ENCODE measurements at regions not wholly inside any gene's neighbourhood (a gene's known extent, or its start where the extent isn't known, plus 50 kb on each side); places are given as distances from the start of the nearest gene placed in this dataset.

DNA sequence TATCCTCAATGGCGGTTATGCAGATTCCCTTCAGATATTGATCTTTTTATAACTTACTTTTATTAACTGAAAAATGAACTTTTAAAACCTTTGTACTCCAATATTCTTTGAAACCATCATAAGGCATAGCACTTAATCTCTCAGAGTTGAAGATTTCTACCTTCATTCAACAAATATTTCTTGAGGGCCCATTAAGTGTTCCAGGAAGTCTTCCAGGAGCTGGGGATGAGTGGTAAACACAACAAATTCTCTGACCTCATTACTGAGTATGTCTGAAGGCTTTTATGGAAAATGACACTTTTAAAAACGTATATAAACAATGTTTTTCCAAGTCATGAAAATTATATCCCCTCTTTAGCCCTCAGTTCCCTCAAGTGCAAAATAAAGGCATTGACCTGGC is 575.3 kb upstream of the IL12A start:
- H2AFZ ChIP-seq (ENCODE audit: low read depth, low read length): no peak overlapping the region
- H3K79me2 ChIP-seq (replicated peaks; ENCODE audit: insufficient read depth, low read length): no peaks in the 10 kb centered on the region
- H3K36me3 ChIP-seq (ENCODE audit: insufficient read depth, low read length): no peaks in the 10 kb centered on the region

DNA sequence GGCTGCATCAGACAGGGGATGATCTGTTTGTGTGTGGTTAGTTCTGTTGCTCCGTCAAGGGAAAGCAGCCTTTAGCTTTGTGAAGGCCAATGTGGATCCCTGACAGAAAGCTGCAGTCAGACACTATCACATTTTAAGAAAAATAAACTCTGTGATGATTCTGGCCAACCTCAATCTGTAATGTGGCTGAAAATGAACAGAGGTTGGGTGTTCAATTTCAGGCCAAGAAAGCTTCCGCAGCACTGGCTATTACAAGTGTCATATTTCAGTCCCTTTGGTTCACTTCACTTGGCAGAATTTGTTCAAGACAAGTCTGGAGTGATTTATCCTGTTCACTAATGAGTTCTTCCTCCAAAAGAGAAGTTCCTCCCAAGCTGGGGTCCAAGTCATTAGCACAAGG is 571.8 kb upstream of the IL12A start:
- Histone ChIP-seq H3K36me3 (ENCODE audit: insufficient read depth, low read length) (no peaks in the 10 kb centered on the region), H3K27me3 (ENCODE audit: insufficient read depth, low read depth, low read length) (no peaks in the 10 kb centered on the region), H2AFZ (ENCODE audit: low read depth, low read length) (no peak overlapping the region), H3F3A (ENCODE audit: insufficient read depth, low read length, poor library complexity, severe bottlenecking) (no peaks in the 10 kb centered on the region), H4K20me1 (ENCODE audit: insufficient read depth) (no peaks in the 10 kb centered on the region), H3K9me2 (ENCODE audit: insufficient read depth, low read length) (no peaks in the 10 kb centered on the region), H3K4me3 (ENCODE audit: low read length) (no peak overlapping the region), H3K27ac (ENCODE audit: low read length) (no peak overlapping the region), H3K4me2 (ENCODE audit: low read length) (no peak overlapping the region), H3K9me3 (ENCODE audit: low read length) (no peaks in the 10 kb centered on the region), H3K79me2 (replicated peaks; ENCODE audit: insufficient read depth, low read length) (no peaks in the 10 kb centered on the region), H3K9ac (ENCODE audit: low read length) (no peak overlapping the region)
- TF ChIP-seq MXI1 (conservative IDR thresholded peaks at IDR 0.05; ENCODE audit: poor library complexity, severe bottlenecking) (no peak), EZH2 (IDR thresholded peaks at IDR 0.05; ENCODE audit: borderline replicate concordance, insufficient read depth, low read length, poor library complexity, severe bottlenecking) (no peak), POLR2AphosphoS5 (IDR thresholded peaks at IDR 0.05) (no peak), RAD21 (conservative IDR thresholded peaks at IDR 0.05) (no peak)
- TF ChIP-seq, protein P1, sequence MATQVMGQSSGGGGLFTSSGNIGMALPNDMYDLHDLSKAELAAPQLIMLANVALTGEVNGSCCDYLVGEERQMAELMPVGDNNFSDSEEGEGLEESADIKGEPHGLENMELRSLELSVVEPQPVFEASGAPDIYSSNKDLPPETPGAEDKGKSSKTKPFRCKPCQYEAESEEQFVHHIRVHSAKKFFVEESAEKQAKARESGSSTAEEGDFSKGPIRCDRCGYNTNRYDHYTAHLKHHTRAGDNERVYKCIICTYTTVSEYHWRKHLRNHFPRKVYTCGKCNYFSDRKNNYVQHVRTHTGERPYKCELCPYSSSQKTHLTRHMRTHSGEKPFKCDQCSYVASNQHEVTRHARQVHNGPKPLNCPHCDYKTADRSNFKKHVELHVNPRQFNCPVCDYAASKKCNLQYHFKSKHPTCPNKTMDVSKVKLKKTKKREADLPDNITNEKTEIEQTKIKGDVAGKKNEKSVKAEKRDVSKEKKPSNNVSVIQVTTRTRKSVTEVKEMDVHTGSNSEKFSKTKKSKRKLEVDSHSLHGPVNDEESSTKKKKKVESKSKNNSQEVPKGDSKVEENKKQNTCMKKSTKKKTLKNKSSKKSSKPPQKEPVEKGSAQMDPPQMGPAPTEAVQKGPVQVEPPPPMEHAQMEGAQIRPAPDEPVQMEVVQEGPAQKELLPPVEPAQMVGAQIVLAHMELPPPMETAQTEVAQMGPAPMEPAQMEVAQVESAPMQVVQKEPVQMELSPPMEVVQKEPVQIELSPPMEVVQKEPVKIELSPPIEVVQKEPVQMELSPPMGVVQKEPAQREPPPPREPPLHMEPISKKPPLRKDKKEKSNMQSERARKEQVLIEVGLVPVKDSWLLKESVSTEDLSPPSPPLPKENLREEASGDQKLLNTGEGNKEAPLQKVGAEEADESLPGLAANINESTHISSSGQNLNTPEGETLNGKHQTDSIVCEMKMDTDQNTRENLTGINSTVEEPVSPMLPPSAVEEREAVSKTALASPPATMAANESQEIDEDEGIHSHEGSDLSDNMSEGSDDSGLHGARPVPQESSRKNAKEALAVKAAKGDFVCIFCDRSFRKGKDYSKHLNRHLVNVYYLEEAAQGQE (IDR thresholded peaks at IDR 0.05; ENCODE audit: borderline replicate concordance): no peak

More for the DNA sequence above, 575.3 kb upstream of the IL12A start:
- no peak for TF ChIP-seq RAD21 (conservative IDR thresholded peaks at IDR 0.05)
- TF ChIP-seq EP300 (conservative IDR thresholded peaks at IDR 0.05; ENCODE audit: poor library complexity, severe bottlenecking): no peak
- no peak for TF ChIP-seq POLR2AphosphoS5 (IDR thresholded peaks at IDR 0.05)
- TF ChIP-seq, protein P1 (IDR thresholded peaks at IDR 0.05; ENCODE audit: borderline replicate concordance): no peak
- TF ChIP-seq MXI1 (conservative IDR thresholded peaks at IDR 0.05; ENCODE audit: poor library complexity, severe bottlenecking): no peak
- no peak for TF ChIP-seq TAF1 (IDR thresholded peaks at IDR 0.05; ENCODE audit: low read depth)
- TF ChIP-seq, protein P2, sequence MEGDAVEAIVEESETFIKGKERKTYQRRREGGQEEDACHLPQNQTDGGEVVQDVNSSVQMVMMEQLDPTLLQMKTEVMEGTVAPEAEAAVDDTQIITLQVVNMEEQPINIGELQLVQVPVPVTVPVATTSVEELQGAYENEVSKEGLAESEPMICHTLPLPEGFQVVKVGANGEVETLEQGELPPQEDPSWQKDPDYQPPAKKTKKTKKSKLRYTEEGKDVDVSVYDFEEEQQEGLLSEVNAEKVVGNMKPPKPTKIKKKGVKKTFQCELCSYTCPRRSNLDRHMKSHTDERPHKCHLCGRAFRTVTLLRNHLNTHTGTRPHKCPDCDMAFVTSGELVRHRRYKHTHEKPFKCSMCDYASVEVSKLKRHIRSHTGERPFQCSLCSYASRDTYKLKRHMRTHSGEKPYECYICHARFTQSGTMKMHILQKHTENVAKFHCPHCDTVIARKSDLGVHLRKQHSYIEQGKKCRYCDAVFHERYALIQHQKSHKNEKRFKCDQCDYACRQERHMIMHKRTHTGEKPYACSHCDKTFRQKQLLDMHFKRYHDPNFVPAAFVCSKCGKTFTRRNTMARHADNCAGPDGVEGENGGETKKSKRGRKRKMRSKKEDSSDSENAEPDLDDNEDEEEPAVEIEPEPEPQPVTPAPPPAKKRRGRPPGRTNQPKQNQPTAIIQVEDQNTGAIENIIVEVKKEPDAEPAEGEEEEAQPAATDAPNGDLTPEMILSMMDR (IDR thresholded peaks at IDR 0.05; ENCODE audit: poor library complexity, severe bottlenecking): no peak
- TF ChIP-seq SMC3 (conservative IDR thresholded peaks at IDR 0.05; ENCODE audit: poor library complexity): no peak
- TF ChIP-seq EZH2 (IDR thresholded peaks at IDR 0.05; ENCODE audit: borderline replicate concordance, insufficient read depth, low read length, poor library complexity, severe bottlenecking): no peak
- H3K4me3 ChIP-seq (ENCODE audit: low read length): no peak overlapping the region
- no peaks in the 10 kb centered on the region for H3K9me2 ChIP-seq (ENCODE audit: insufficient read depth, low read length)
- no peaks in the 10 kb centered on the region for H4K20me1 ChIP-seq (ENCODE audit: insufficient read depth)
- H3K9ac ChIP-seq (ENCODE audit: low read length): no peak overlapping the region
- no peaks in the 10 kb centered on the region for H3K27me3 ChIP-seq (ENCODE audit: insufficient read depth, low read depth, low read length)
- H3K9me3 ChIP-seq (ENCODE audit: low read length): no peaks in the 10 kb centered on the region
- no peak overlapping the region for H3K27ac ChIP-seq (ENCODE audit: low read length)
- no peak overlapping the region for H3K4me2 ChIP-seq (ENCODE audit: low read length)
- no peaks in the 10 kb centered on the region for H3F3A ChIP-seq (ENCODE audit: insufficient read depth, low read length, poor library complexity, severe bottlenecking)

All from neural cell (in vitro differentiated cells).